Tibial nerve (tissue), 4 donors: ENCODE measurements at regions not wholly inside any gene's neighbourhood (a gene's known extent, or its start where the extent isn't known, plus 50 kb on each side); places are given as distances from the start of the nearest gene placed in this dataset.

Experiments used
- DNase-seq, 2 donors: peaks; one replicate each; pipeline ENCODE4 v3.0.0-alpha.2; 2019; ENCODE audit warnings: low spot score in 2 of 2
- H3K27ac ChIP-seq, 4 donors: fragments of 200-600 bp; sonication (generic) in 3 of 4; one replicate each; pipeline ENCODE4 v1.5.1; 2017 to 2019; ENCODE audit warnings: mild to moderate bottlenecking in 1 of 4
- H3K27me3 ChIP-seq, 2 donors: fragments of 200-600 bp; sonication (generic) in 1 of 2; one replicate each; pipeline versions ENCODE4 v1.5.1 to v1.6.0; 2017 to 2019
- H3K36me3 ChIP-seq, 3 donors: fragments of 200-600 bp; sonication (generic); one replicate each; pipeline ENCODE4 v1.5.1; 2018 to 2019
- H3K4me1 ChIP-seq, 4 donors: fragments of 200-600 bp; sonication (generic) in 3 of 4; one replicate each; pipeline ENCODE4 v1.5.1; 2017 to 2019
- H3K4me3 ChIP-seq, 4 donors: fragments of 200-600 bp; sonication (generic) in 3 of 4; one replicate each; pipeline ENCODE4 v1.5.1; 2017 to 2019; ENCODE audit warnings: mild to moderate bottlenecking in 1 of 4, moderate library complexity in 1 of 4
- H3K9me3 ChIP-seq, 4 donors: fragments of 200-600 bp; sonication (generic) in 3 of 4; one replicate each; pipeline ENCODE4 v1.5.1; 2017 to 2019
- EP300 ChIP-seq, 2 donors: sonication (generic); formaldehyde crosslinking; IDR thresholded peaks; one replicate each; pipeline ENCODE4 v1.6.1; 2017; ENCODE audit warnings: antibody characterized with exemption in 2 of 2, mild to moderate bottlenecking in 1 of 2
- POLR2A ChIP-seq, 2 donors: fragments of 450-650 bp; IDR thresholded peaks; one replicate each; pipeline ENCODE4 v1.6.1; 2017; ENCODE audit warnings: antibody characterized with exemption in 2 of 2, mild to moderate bottlenecking in 2 of 2, moderate library complexity in 2 of 2
- WGBS, 2 donors: methylation state at CpG; one replicate each; pipeline ENCODE4 v1.1.5; 2018; 5-methylcytosine and 5-hydroxymethylcytosine counted together
- TF ChIP-seq, protein P1 (sequence below), 5 experiments: fragments of 200-600 bp in 3 of 5; fragments of 450-650 bp in 2 of 5; sonication (generic) in 3 of 5; IDR thresholded peaks; one replicate each; pipeline ENCODE4 v1.5.1; 2016 to 2019; ENCODE audit warnings: antibody characterized with exemption in 5 of 5, mild to moderate bottlenecking in 3 of 5, moderate library complexity in 2 of 5

DNA sequence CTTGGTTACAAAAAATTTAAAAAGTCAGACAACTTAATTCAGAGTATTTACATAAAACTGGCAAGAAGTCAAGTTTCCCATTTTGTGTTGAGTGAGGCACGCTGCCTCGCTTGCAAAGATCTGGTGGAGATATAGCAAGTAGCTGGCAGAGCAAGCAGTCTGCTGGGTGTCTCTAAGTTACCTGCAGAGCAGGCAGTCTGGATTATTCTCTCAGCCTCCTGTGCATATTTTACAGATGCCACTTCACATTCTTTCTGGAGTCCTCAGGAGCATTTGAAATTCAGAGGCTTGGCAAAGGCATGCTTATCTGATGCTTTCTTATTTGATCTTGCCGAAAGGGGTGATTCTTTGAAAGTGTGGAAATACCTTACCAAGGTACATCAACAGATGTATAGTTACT lies 640.4 kb upstream of the ADGRL4 start:
- 76 to 79% methylated on average over 3 of the region's 3 CpGs for WGBS, 2 donors
- H3K9me3 ChIP-seq = no peaks in the 10 kb centered on the region
- H3K4me3 ChIP-seq = no peak overlapping the region
- H3K36me3 ChIP-seq = no peaks in the 10 kb centered on the region
- DNase-seq = no peak
- TF ChIP-seq, protein P1, sequence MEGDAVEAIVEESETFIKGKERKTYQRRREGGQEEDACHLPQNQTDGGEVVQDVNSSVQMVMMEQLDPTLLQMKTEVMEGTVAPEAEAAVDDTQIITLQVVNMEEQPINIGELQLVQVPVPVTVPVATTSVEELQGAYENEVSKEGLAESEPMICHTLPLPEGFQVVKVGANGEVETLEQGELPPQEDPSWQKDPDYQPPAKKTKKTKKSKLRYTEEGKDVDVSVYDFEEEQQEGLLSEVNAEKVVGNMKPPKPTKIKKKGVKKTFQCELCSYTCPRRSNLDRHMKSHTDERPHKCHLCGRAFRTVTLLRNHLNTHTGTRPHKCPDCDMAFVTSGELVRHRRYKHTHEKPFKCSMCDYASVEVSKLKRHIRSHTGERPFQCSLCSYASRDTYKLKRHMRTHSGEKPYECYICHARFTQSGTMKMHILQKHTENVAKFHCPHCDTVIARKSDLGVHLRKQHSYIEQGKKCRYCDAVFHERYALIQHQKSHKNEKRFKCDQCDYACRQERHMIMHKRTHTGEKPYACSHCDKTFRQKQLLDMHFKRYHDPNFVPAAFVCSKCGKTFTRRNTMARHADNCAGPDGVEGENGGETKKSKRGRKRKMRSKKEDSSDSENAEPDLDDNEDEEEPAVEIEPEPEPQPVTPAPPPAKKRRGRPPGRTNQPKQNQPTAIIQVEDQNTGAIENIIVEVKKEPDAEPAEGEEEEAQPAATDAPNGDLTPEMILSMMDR (IDR thresholded peaks at IDR 0.05) = no peak
- no peak for TF ChIP-seq POLR2A (IDR thresholded peaks at IDR 0.05)
- TF ChIP-seq EP300 (IDR thresholded peaks at IDR 0.05) = no peak
- no peaks in the 10 kb centered on the region for H3K4me1 ChIP-seq
- H3K27ac ChIP-seq = no peak overlapping the region
- no peaks in the 10 kb centered on the region for H3K27me3 ChIP-seq

DNA sequence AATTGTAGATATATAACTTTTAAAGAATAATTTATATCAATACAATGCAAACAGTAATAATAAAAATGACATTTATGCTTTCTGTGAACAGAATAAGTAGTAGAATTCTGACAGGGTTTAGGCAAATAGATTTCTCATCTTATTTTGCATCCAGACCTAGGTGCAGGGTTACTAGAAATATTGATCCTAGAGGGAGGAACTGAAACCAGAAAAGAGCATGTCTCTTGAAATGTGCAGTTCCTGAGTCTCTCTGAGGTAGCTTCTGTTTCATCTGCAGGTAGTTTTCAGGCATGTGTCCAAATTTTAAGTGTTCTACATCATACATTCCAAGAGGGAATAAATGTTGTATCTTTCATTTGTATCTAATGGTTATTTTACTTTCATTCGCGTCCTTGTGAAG lies 631.9 kb upstream of the ADGRL4 start:
- 90 to 95% methylated on average over 2 of the region's 2 CpGs for WGBS, 2 donors
- no peaks in the 10 kb centered on the region for H3K4me1 ChIP-seq
- TF ChIP-seq, protein P1 (IDR thresholded peaks at IDR 0.05) = no peak
- TF ChIP-seq POLR2A (IDR thresholded peaks at IDR 0.05) (no peak), EP300 (IDR thresholded peaks at IDR 0.05) (no peak)

DNA sequence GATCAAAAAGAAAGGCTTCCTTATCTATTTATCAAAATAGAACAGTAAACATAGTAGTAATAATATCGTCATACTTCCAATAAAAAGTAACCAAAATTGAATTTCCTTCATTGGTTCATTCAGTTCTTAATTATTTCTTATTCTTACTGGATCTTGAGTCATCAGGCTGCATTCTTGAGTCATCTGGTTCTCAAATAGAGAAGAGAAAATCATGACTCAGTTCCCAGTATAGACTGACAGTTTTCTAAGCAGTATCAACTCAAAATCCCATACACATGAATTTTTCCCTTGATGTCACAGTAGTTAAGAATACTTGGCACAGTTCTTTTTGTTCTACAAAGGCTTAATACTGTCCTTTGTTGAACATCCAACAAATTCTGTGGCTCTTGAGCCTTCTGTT lies 626.9 kb upstream of the ADGRL4 start:
- Histone ChIP-seq H3K36me3 (no peaks in the 10 kb centered on the region), H3K4me3 (no peak overlapping the region), H3K9me3 (no peaks in the 10 kb centered on the region), H3K27me3 (no peaks in the 10 kb centered on the region), H3K4me1 (no peaks in the 10 kb centered on the region), H3K27ac (no peak overlapping the region)
- DNase-seq = no peak
- WGBS, 2 donors = 81 to 93% methylated on average over 1 of the region's 1 CpG
- TF ChIP-seq POLR2A (IDR thresholded peaks at IDR 0.05) (no peak), EP300 (IDR thresholded peaks at IDR 0.05) (no peak)
- TF ChIP-seq, protein P1 (IDR thresholded peaks at IDR 0.05) = no peak

More for the DNA sequence above, 631.9 kb upstream of the ADGRL4 start:
- no peaks in the 10 kb centered on the region for H3K27me3 ChIP-seq
- no peaks in the 10 kb centered on the region for H3K9me3 ChIP-seq
- H3K27ac ChIP-seq = no peak overlapping the region
- no peaks in the 10 kb centered on the region for H3K36me3 ChIP-seq
- DNase-seq = no peak
- H3K4me3 ChIP-seq = no peak overlapping the region

DNA sequence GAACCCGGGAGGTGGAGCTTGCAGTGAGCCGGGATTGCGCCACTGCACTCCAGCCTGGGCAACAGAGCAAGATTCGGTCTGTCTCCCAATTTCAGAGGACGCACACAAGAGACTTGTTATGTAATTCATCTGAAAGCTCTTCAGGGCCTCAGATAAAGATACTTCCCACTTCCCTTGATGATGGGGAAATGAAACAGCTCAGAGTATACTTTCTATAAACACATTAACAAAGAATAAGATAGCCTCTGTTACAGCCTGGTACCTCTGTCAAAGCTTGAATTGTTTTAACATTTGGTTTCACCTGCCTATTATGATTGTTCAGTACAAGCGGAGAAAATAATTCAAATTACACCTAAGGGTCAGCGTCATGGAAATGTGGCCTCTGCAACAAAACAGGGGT lies 622.9 kb upstream of the ADGRL4 start:
- no peak overlapping the region for H3K27ac ChIP-seq
- no peak for DNase-seq
- 94 to 98% methylated on average over 7 of the region's 7 CpGs for WGBS, 2 donors
- no peaks in the 10 kb centered on the region for H3K4me1 ChIP-seq
- no peaks in the 10 kb centered on the region for H3K27me3 ChIP-seq
- no peaks in the 10 kb centered on the region for H3K36me3 ChIP-seq
- TF ChIP-seq, protein P1 (IDR thresholded peaks at IDR 0.05) = no peak
- TF ChIP-seq POLR2A (IDR thresholded peaks at IDR 0.05) (no peak), EP300 (IDR thresholded peaks at IDR 0.05) (no peak)
- H3K9me3 ChIP-seq = no peaks in the 10 kb centered on the region
- no peak overlapping the region for H3K4me3 ChIP-seq

DNA sequence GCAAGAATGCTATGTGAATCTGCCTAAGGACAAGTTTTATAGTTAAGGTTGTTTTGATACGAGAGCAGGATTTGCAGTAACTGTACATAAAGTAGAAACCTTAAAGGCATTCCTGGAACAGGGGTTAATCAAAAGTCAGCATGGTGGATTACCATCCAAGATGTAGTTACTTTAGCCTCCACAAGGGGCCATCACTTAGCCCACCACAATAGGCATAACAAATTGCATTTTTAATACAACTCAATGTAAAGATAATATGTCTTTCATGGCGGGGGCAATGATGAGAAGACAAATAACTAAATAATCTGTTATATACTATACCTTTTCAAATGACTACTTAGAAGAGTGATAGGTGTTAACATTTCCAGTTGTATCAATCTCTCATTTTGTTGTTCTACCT lies 611.2 kb upstream of the ADGRL4 start:
- H3K9me3 ChIP-seq = no peaks in the 10 kb centered on the region
- 88% methylated on average over 2 of the region's 2 CpGs for WGBS, 2 donors
- H3K4me3 ChIP-seq = no peak overlapping the region
- H3K27ac ChIP-seq = no peak overlapping the region
- TF ChIP-seq POLR2A (IDR thresholded peaks at IDR 0.05) = no peak
- TF ChIP-seq EP300 (IDR thresholded peaks at IDR 0.05) = no peak
- TF ChIP-seq, protein P1 (IDR thresholded peaks at IDR 0.05) = no peak
- DNase-seq = no peak
- H3K4me1 ChIP-seq = no peaks in the 10 kb centered on the region
- no peaks in the 10 kb centered on the region for H3K27me3 ChIP-seq
- H3K36me3 ChIP-seq = no peaks in the 10 kb centered on the region
